Right atrium auricular region (tissue), 2 donors: ENCODE measurements at regions not wholly inside any gene's neighbourhood (a gene's known extent, or its start where the extent isn't known, plus 50 kb on each side); places are given as distances from the start of the nearest gene placed in this dataset.

ENCODE experiments used
- DNase-seq: peaks from one replicate; pipeline ENCODE4 v3.0.0-alpha.2; 2019; ENCODE audit warnings: low spot score
- H3K27ac ChIP-seq, 2 donors: fragments of 200-600 bp; sonication (generic); 1 replicate in 1 of 2; 2 replicates in 1 of 2; pipeline ENCODE4 v1.5.1; 2016 to 2019
- H3K27me3 ChIP-seq, 2 donors: fragments of 200-600 bp; sonication (generic); one replicate each; pipeline versions ENCODE4 v1.5.1 to v1.6.0; 2017 to 2019
- H3K36me3 ChIP-seq: fragments of 200-600 bp; sonication (generic); one replicate; pipeline ENCODE4 v1.5.1; 2016
- H3K4me1 ChIP-seq, 2 donors: fragments of 200-600 bp; sonication (generic); one replicate each; pipeline versions ENCODE4 v1.5.1 to v1.6.0; 2017 to 2019
- H3K4me3 ChIP-seq, 2 donors: fragments of 200-600 bp; sonication (generic); 1 replicate in 1 of 2; 2 replicates in 1 of 2; pipeline ENCODE4 v1.5.1; 2017 to 2019; ENCODE audit warnings: mild to moderate bottlenecking in 1 of 2, moderate library complexity in 1 of 2
- H3K9me3 ChIP-seq, 2 donors: fragments of 200-600 bp; sonication (generic); one replicate each; pipeline ENCODE4 v1.5.1; 2019
- CTCF ChIP-seq, 2 donors: fragments of 200-600 bp; sonication (generic); IDR thresholded peaks; one replicate each; pipeline ENCODE4 v1.5.1; 2019; ENCODE audit warnings: antibody characterized with exemption in 2 of 2

GRCh38 chr5:156121234-156121633 lies 205.7 kb upstream of the SGCD start:
- H3K27me3 ChIP-seq: no peaks in the 10 kb centered on the region
- no peaks in the 10 kb centered on the region for H3K9me3 ChIP-seq
- no peak for TF ChIP-seq CTCF (IDR thresholded peaks at IDR 0.05)
- no peak overlapping the region for H3K4me3 ChIP-seq
- no peaks in the 10 kb centered on the region for H3K36me3 ChIP-seq
- no peak overlapping the region for H3K27ac ChIP-seq
- H3K4me1 ChIP-seq: peaks cover 0 to 11% of the 10 kb centered on the region in 2 donors
- DNase-seq: no peak

GRCh38 chr5:156121882-156122281 lies 205.1 kb upstream of the SGCD start:
- no peaks in the 10 kb centered on the region for H3K9me3 ChIP-seq
- H3K4me1 ChIP-seq: peaks cover 0 to 11% of the 10 kb centered on the region in 2 donors
- no peaks in the 10 kb centered on the region for H3K27me3 ChIP-seq
- no peaks in the 10 kb centered on the region for H3K36me3 ChIP-seq
- no peak for DNase-seq
- no peak for TF ChIP-seq CTCF (IDR thresholded peaks at IDR 0.05)
- H3K4me3 ChIP-seq: no peak overlapping the region
- no peak overlapping the region for H3K27ac ChIP-seq

GRCh38 chr5:156124708-156125107 lies 202.3 kb upstream of the SGCD start:
- no peak overlapping the region for H3K27ac ChIP-seq
- peaks cover 0 to 11% of the 10 kb centered on the region in 2 donors for H3K4me1 ChIP-seq
- no peaks in the 10 kb centered on the region for H3K9me3 ChIP-seq
- H3K36me3 ChIP-seq: no peaks in the 10 kb centered on the region
- no peak for DNase-seq
- no peak for TF ChIP-seq CTCF (IDR thresholded peaks at IDR 0.05)
- H3K4me3 ChIP-seq: no peak overlapping the region
- no peaks in the 10 kb centered on the region for H3K27me3 ChIP-seq

- Histone ChIP-seq H3K27ac (no peak overlapping the region), H3K27me3 (no peaks in the 10 kb centered on the region), H3K4me1 (peaks cover 0 to 11% of the 10 kb centered on the region in 2 donors), H3K36me3 (no peaks in the 10 kb centered on the region), H3K9me3 (no peaks in the 10 kb centered on the region), H3K4me3 (no peak overlapping the region)
- no peak for TF ChIP-seq CTCF (IDR thresholded peaks at IDR 0.05)
- DNase-seq: no peak
Observed at GRCh38 chr5:156125118-156125517, 201.8 kb upstream of the SGCD start.

GRCh38 chr5:156126716-156127115 lies 200.2 kb upstream of the SGCD start:
- Histone ChIP-seq H3K27ac (no peak overlapping the region), H3K4me3 (no peak overlapping the region), H3K36me3 (no peaks in the 10 kb centered on the region), H3K4me1 (peaks cover 0 to 4% of the 10 kb centered on the region in 2 donors), H3K27me3 (no peaks in the 10 kb centered on the region), H3K9me3 (no peaks in the 10 kb centered on the region)
- DNase-seq: no peak
- no peak for TF ChIP-seq CTCF (IDR thresholded peaks at IDR 0.05)

GRCh38 chr5:156128026-156128425 lies 198.9 kb upstream of the SGCD start:
- Histone ChIP-seq H3K27me3 (no peaks in the 10 kb centered on the region), H3K27ac (no peak overlapping the region), H3K9me3 (no peaks in the 10 kb centered on the region), H3K36me3 (no peaks in the 10 kb centered on the region), H3K4me1 (no peaks in the 10 kb centered on the region), H3K4me3 (no peak overlapping the region)
- TF ChIP-seq CTCF (IDR thresholded peaks at IDR 0.05): no peak
- no peak for DNase-seq
